GM12878 (cell line): ENCODE measurements at regions not wholly inside any gene's neighbourhood (a gene's known extent, or its start where the extent isn't known, plus 50 kb on each side); places are given as distances from the start of the nearest gene placed in this dataset.

ENCODE experiments used
- ATAC-seq: fragments of 200-7000 bp; cut with Tn5 transposase; 3 replicates; pipeline ENCODE4 v1.9.1; 2020; ENCODE audit warnings: mild to moderate bottlenecking, moderate library complexity
- BruUV-seq: library from RNA; stranded (reverse); fragments of 400-500 nt; replicated peaks from 2 replicates; lab custom pipeline; 2021; lab: Mats Ljungman, UMichigan
- CTCF ChIA-PET: fragments of 300-600 bp; sonication (Branson Sonifier 250); formaldehyde crosslinking; extraction: SDS; loops from one replicate; lab custom pipeline; 2021; ENCODE audit warnings: inconsistent platforms; lab: Yijun Ruan, JAX
- POLR2A ChIA-PET: fragments of 350-600 bp; formaldehyde crosslinking; extraction: SDS; loops from one replicate; lab custom pipeline; 2021; ENCODE audit warnings: inconsistent platforms; lab: Charles Lee
- RAD21 ChIA-PET: fragments of 300-600 bp; sonication (Branson Sonifier 250); formaldehyde crosslinking; loops from one replicate; lab custom pipeline; 2023; ENCODE audit warnings: antibody characterized with exemption; ENCODE audit not compliant: unreplicated experiment; lab: Charles Lee
- SMC1A ChIA-PET: fragments of 300-600 bp; sonication (Branson Sonifier 250); formaldehyde crosslinking; loops from one replicate; lab custom pipeline; 2023; ENCODE audit not compliant: unreplicated experiment, uncharacterized antibody; lab: Charles Lee
- DNase-seq: peaks from one replicate; pipeline ENCODE4 v3.0.0-alpha.2; 2011; ENCODE audit warnings: low read depth, low spot score
- FAIRE-seq: peaks from 3 replicates; lab custom pipeline; 2011; peaks lifted over from hg19 to GRCh38; lab: Jason Lieb, UNC
- H2AFZ ChIP-seq: 2 replicates; pipeline ENCODE4 v1.6.0; 2011; ENCODE audit warnings: low read depth, low read length, control low read depth; ENCODE audit not compliant: control insufficient read depth
- H3K27ac ChIP-seq: 2 replicates; pipeline ENCODE4 v1.5.1; 2011; ENCODE audit warnings: control low read depth; ENCODE audit not compliant: control insufficient read depth, insufficient read depth
- H3K27me3 ChIP-seq, 2 experiments: replicated peaks in 1 of 2; 2 replicates each; pipeline versions ENCODE4 v1.6.0 to v1.6.1; 2011; ENCODE audit warnings: low read length in 1 of 2; ENCODE audit not compliant: control insufficient read depth in 2 of 2, insufficient read depth in 2 of 2
- H3K36me3 ChIP-seq, 2 experiments: 2 replicates each; pipeline ENCODE4 v1.5.1; 2011; ENCODE audit warnings: low read length in 1 of 2; ENCODE audit not compliant: control insufficient read depth in 2 of 2, insufficient read depth in 2 of 2
- H3K4me1 ChIP-seq: 2 replicates; pipeline ENCODE4 v1.6.1; 2011; ENCODE audit warnings: mild to moderate bottlenecking, low read length, moderate library complexity, mixed read lengths; ENCODE audit not compliant: control insufficient read depth, insufficient read depth
- H3K4me2 ChIP-seq: 2 replicates; pipeline ENCODE4 v1.6.0; 2011; ENCODE audit warnings: control low read depth; ENCODE audit not compliant: control insufficient read depth, insufficient read depth
- H3K4me3 ChIP-seq: fragments of 200-600 bp; sonication (generic); 2 replicates; pipeline ENCODE4 v1.5.1; 2016
- H3K79me2 ChIP-seq: 2 replicates; pipeline ENCODE4 v1.6.0; 2011; ENCODE audit warnings: low read length; ENCODE audit not compliant: control insufficient read depth, insufficient read depth
- H3K9ac ChIP-seq: 2 replicates; pipeline ENCODE4 v1.8.0; 2011; ENCODE audit warnings: low read length, control low read depth, mixed read lengths; ENCODE audit not compliant: control insufficient read depth, insufficient read depth
- H3K9me3 ChIP-seq: replicated peaks from 3 replicates; pipeline ENCODE4 v1.5.1; 2011; ENCODE audit warnings: mild to moderate bottlenecking, low read length; ENCODE audit not compliant: control insufficient read depth, insufficient read depth
- H4K20me1 ChIP-seq: 2 replicates; pipeline ENCODE4 v1.6.0; 2011; ENCODE audit not compliant: control insufficient read depth, insufficient read depth
- CHD2 ChIP-seq: IDR thresholded peaks from 2 replicates; pipeline ENCODE4 v1.6.1; 2011; ENCODE audit warnings: low read depth, low read length, improper control_type of control experiment, borderline replicate concordance
- ESRRA ChIP-seq: IDR thresholded peaks from 2 replicates; pipeline ENCODE4 v1.6.1; 2012; ENCODE audit warnings: mild to moderate bottlenecking, low read length, improper control_type of control experiment
- HCFC1 ChIP-seq: fragments of 150-350 bp; IDR thresholded peaks from 2 replicates; pipeline ENCODE4 v1.6.1; 2014; ENCODE audit warnings: low read length
- HDAC6 ChIP-seq: fragments of 200-600 bp; sonication (generic); IDR thresholded peaks from one replicate; pipeline ENCODE4 v1.8.0; 2017; ENCODE audit warnings: antibody characterized with exemption; ENCODE audit not compliant: unreplicated experiment
- IKZF2 ChIP-seq, 2 experiments: fragments of 450-650 bp; IDR thresholded peaks; 2 replicates each; pipeline ENCODE4 v1.6.1; 2017; ENCODE audit warnings: mild to moderate bottlenecking in 2 of 2, moderate library complexity in 2 of 2
- JUND ChIP-seq: IDR thresholded peaks from 2 replicates; pipeline ENCODE4 v1.6.1; 2012; ENCODE audit warnings: low read depth, mild to moderate bottlenecking, low read length, improper control_type of control experiment, moderate library complexity
- POU2F2 ChIP-seq: IDR thresholded peaks from 3 replicates; pipeline ENCODE4 v1.6.1; 2011; ENCODE audit warnings: low read depth, mild to moderate bottlenecking, low read length, borderline replicate concordance
- RBBP5 ChIP-seq: fragments of 200-600 bp; sonication (generic); conservative IDR thresholded peaks from 2 replicates; pipeline ENCODE4 v1.6.1; 2016
- SIX5 ChIP-seq: IDR thresholded peaks from 2 replicates; pipeline ENCODE4 v1.6.1; 2011; ENCODE audit warnings: mild to moderate bottlenecking, low read depth, low read length, moderate library complexity; ENCODE audit not compliant: severe bottlenecking
- SREBF1 ChIP-seq: IDR thresholded peaks from 2 replicates; pipeline ENCODE4 v1.6.1; 2012; ENCODE audit warnings: mild to moderate bottlenecking, low read length
- STAT3 ChIP-seq: IDR thresholded peaks from 2 replicates; pipeline ENCODE4 v1.6.1; 2011; ENCODE audit warnings: low read depth, low read length, improper control_type of control experiment
- YY1 ChIP-seq: IDR thresholded peaks from 2 replicates; pipeline ENCODE4 v1.6.1; 2011; ENCODE audit warnings: low read depth, mild to moderate bottlenecking, low read length
- ZNF24 ChIP-seq: fragments of 450-650 bp; IDR thresholded peaks from 2 replicates; pipeline ENCODE4 v1.6.1; 2017; ENCODE audit warnings: antibody characterized with exemption, mild to moderate bottlenecking
- ZNF622 ChIP-seq: fragments of 450-650 bp; IDR thresholded peaks from 2 replicates; pipeline ENCODE4 v1.6.1; 2017; ENCODE audit warnings: mild to moderate bottlenecking, inconsistent platforms
- WGBS: methylation state at CpG from one replicate; pipeline ENCODE4 v1.1.6; 2016; ENCODE audit warnings: low lambda C conversion rate; ENCODE audit not compliant: insufficient replicate concordance, insufficient coverage; ENCODE audit errors: missing lambda C conversion rate; 5-methylcytosine and 5-hydroxymethylcytosine counted together
- in situ Hi-C: fragments of 300-500 bp; cut with MboI; formaldehyde crosslinking; loops from 9 replicates; pipeline ENCODE4 v1.14.3; 2018; ENCODE audit warnings: mixed read lengths
- intact Hi-C: fragments of 100-400 bp; cut with micrococcal nuclease; formaldehyde crosslinking; loops from one replicate; pipeline ENCODE4 v1.14.2; 2022; ENCODE audit not compliant: unreplicated experiment
- TF ChIP-seq, protein P1 (sequence below): fragments of 450-650 bp; IDR thresholded peaks from 2 replicates; pipeline ENCODE4 v1.6.1; 2014; ENCODE audit warnings: mild to moderate bottlenecking
- TF ChIP-seq, protein P2 (sequence below): fragments of 450-650 bp; IDR thresholded peaks from 2 replicates; pipeline ENCODE4 v1.6.1; 2017; ENCODE audit warnings: mild to moderate bottlenecking, low read depth, inconsistent platforms; ENCODE audit not compliant: poor library complexity, severe bottlenecking
- TF ChIP-seq, protein P3 (sequence below): fragments of 450-650 bp; formaldehyde crosslinking; IDR thresholded peaks from 2 replicates; pipeline ENCODE4 v1.4.0; 2022; ENCODE audit warnings: mild to moderate bottlenecking, moderate library complexity

DNA sequence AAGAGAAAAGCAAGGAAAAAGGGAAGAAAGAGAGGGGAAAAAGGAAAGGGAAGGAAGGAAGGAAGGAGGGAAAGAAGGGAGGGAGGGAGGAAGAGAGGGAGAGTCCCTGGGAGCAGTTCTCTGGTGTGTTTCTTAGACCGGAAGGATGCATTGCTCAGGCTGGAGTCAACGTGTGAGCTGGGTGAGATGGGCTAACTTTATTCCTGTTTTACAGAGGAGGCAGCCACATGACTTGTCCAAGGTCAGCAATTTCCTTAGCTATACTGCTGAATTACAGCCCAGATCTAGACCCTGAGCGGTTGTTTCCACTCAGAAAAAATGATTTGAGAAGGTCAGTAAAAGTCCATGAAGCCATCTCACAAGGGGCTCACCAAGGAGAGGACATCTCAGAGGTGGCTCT, 86.6 kb upstream of the APCDD1 start (continued):
- no peak for TF ChIP-seq HDAC6
- TF ChIP-seq CHD2: no peak
- TF ChIP-seq, protein P1, sequence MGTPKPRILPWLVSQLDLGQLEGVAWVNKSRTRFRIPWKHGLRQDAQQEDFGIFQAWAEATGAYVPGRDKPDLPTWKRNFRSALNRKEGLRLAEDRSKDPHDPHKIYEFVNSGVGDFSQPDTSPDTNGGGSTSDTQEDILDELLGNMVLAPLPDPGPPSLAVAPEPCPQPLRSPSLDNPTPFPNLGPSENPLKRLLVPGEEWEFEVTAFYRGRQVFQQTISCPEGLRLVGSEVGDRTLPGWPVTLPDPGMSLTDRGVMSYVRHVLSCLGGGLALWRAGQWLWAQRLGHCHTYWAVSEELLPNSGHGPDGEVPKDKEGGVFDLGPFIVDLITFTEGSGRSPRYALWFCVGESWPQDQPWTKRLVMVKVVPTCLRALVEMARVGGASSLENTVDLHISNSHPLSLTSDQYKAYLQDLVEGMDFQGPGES: no peak
- TF ChIP-seq SIX5: no peak
- TF ChIP-seq ESRRA: no peak

- RAD21 ChIA-PET: no interaction called here
- DNase-seq (no peak), ATAC-seq (no peak), FAIRE-seq (no peak)
- peaks cover 0 to 8% of the 10 kb centered on the region in 2 experiments; a peak in 2 of 4 replicates for H3K27me3 ChIP-seq
- BruUV-seq: no TSS peak
- no peaks in the 10 kb centered on the region for H3K4me1 ChIP-seq
- no peak overlapping the region for H3K4me2 ChIP-seq
- no peaks in the 10 kb centered on the region for H3K36me3 ChIP-seq
- SMC1A ChIA-PET: interaction anchor here (0.5 to 1.2 kb wide), 2 partner anchors 23 to 259 kb away, joined by 3 read pairs; no protein-coding TSS in a partner anchor
- H3K9ac ChIP-seq: no peak overlapping the region
- H3K27ac ChIP-seq: no peak overlapping the region
- POLR2A ChIA-PET: no interaction called here
- H3K79me2 ChIP-seq: no peaks in the 10 kb centered on the region
- no peaks in the 10 kb centered on the region; the same call in 2 of the 3 replicates for H3K9me3 ChIP-seq
- H2AFZ ChIP-seq: no peak overlapping the region
- no peaks in the 10 kb centered on the region for H4K20me1 ChIP-seq
- intact Hi-C loops (no loop called here), in situ Hi-C loops (no loop called here)
- CTCF ChIA-PET: interaction anchor here (0.9 to 1.3 kb wide), 2 partner anchors 19 to 38 kb away, joined by 3 read pairs; no protein-coding TSS in a partner anchor
- 22% methylated on average over 8 of the region's 8 CpGs for WGBS
- H3K4me3 ChIP-seq: no peak overlapping the region
- TF ChIP-seq ESRRA (no peak), JUND (no peak), YY1 (no peak), CHD2 (no peak), IKZF2 (IDR thresholded peaks at IDR 0.05) (no peak), STAT3 (no peak), RBBP5 (no peak), HCFC1 (no peak), SREBF1 (no peak), POU2F2 (no peak), ZNF24 (no peak), ZNF622 (no peak)
- TF ChIP-seq, protein P2, sequence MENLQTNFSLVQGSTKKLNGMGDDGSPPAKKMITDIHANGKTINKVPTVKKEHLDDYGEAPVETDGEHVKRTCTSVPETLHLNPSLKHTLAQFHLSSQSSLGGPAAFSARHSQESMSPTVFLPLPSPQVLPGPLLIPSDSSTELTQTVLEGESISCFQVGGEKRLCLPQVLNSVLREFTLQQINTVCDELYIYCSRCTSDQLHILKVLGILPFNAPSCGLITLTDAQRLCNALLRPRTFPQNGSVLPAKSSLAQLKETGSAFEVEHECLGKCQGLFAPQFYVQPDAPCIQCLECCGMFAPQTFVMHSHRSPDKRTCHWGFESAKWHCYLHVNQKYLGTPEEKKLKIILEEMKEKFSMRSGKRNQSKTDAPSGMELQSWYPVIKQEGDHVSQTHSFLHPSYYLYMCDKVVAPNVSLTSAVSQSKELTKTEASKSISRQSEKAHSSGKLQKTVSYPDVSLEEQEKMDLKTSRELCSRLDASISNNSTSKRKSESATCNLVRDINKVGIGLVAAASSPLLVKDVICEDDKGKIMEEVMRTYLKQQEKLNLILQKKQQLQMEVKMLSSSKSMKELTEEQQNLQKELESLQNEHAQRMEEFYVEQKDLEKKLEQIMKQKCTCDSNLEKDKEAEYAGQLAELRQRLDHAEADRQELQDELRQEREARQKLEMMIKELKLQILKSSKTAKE: no peak
- TF ChIP-seq, protein P3, sequence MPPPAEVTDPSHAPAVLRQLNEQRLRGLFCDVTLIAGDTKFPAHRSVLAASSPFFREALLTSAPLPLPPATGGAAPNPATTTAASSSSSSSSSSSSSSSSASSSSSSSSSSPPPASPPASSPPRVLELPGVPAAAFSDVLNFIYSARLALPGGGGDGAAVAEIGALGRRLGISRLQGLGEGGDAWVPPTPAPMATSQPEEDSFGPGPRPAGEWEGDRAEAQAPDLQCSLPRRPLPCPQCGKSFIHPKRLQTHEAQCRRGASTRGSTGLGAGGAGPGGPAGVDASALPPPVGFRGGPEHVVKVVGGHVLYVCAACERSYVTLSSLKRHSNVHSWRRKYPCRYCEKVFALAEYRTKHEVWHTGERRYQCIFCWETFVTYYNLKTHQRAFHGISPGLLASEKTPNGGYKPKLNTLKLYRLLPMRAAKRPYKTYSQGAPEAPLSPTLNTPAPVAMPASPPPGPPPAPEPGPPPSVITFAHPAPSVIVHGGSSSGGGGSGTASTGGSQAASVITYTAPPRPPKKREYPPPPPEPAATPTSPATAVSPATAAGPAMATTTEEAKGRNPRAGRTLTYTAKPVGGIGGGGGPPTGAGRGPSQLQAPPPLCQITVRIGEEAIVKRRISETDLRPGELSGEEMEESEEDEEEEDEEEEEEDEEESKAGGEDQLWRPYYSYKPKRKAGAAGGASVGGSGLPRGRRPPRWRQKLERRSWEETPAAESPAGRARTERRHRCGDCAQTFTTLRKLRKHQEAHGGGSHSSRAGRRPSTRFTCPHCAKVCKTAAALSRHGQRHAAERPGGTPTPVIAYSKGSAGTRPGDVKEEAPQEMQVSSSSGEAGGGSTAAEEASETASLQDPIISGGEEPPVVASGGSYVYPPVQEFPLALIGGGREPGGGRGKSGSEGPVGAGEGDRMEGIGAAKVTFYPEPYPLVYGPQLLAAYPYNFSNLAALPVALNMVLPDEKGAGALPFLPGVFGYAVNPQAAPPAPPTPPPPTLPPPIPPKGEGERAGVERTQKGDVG (CRISPR knock-in tag): no peak
These were observed 85.7 kb upstream of the APCDD1 start for GRCh38 chr18:10368456-10369453.
